ENCODE measurements at regions not wholly inside any gene's neighbourhood (a gene's known extent, or its start where the extent isn't known, plus 50 kb on each side); places are given as distances from the start of the nearest gene placed in this dataset.

DNA sequence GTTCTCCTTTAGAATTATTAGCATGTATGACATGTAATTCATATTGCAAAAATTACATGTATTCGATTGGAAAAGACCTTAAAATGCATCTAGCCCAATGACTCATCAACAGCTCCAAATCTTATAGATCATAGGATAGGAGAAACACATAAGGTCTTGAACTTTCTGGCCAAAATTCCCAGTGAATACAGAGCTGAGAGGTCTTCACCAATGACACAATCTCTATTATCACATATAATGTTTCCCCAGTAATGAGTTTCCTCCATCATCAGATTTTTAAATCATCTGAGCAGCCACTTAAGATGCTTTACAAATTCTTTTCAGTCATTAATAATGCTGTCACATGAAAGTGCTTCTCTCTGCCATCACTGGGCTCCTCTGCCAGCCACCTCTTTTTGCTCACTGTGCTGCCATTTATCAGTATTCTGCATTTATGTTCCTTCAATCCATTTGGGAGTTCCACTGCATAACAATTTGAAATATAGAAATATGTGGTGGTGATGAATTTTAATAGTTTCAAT lies 804.9 kb downstream of the SUCLG1 start:
- DNase-seq (ENCODE audit: low read depth in 2 of 2): no peak

GRCh38 chr2:83650898-83651297 lies 808.2 kb downstream of the SUCLG1 start:
- DNase-seq (ENCODE audit: low read depth in 2 of 2): no peak

DNA sequence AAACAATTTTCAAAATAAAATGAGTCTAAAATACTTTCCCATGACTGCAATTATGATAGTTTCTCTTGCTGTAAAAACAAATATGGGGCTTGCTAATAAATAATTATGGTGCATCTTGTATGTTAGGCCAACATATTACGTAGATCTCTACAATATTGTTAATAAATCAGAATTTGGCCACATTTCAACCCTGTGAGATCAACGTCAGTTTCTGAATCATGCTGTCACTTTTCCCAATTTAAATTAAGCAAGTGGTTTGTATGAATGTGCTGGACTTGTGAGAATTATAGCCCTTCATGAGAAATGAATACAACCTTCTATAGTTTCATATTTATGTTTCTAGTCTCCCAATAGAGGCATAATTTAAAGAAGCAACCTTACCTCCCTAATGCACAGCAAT lies 808.9 kb downstream of the SUCLG1 start:
- DNase-seq (ENCODE audit: low read depth in 2 of 2): no peak

GRCh38 chr2:83640506-83640905 lies 818.6 kb downstream of the SUCLG1 start:
- no peak for DNase-seq (ENCODE audit: low read depth in 2 of 2)

DNA sequence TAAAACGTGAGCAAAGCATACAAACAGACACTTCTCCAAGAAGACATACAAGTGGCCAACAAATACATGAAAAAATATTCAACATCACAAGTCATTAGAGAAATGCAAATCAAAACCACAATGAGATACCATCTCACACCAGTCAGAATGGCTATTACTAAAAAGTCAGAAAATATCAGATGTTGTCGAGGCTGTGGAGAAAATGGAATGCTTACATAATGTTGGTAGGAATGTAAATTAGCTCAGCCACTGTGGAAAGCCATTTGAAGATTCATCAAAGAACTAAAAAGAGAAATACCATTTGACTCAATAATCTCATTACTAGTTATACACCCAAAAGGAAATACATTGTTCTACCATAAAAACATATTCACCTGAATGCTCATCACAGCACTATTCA lies 825.7 kb downstream of the SUCLG1 start:
- DNase-seq (ENCODE audit: low read depth in 2 of 2): no peak

GRCh38 chr2:83630351-83630750 lies 828.7 kb downstream of the SUCLG1 start:
- DNase-seq (ENCODE audit: low read depth in 2 of 2): no peak

DNA sequence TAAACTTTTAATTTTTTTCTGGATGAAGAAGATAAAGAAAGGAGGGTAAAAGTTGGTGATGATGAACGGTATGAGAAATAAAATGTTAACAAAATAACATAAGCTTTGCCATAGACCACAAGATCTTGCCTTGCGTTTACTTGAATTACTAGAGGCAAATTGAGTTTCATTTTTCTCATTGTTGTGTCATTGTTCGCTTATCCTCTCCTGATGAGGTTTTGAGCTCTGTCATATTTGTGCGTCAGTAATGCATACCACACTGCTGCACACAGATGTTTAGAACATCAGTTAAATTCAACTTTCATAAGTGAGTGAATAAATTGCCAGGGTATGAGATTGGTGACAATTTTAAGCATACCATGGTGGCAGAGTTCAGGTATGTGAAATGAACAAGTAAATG lies 843.6 kb downstream of the SUCLG1 start:
- no peak for DNase-seq (ENCODE audit: low read depth in 2 of 2)

DNA sequence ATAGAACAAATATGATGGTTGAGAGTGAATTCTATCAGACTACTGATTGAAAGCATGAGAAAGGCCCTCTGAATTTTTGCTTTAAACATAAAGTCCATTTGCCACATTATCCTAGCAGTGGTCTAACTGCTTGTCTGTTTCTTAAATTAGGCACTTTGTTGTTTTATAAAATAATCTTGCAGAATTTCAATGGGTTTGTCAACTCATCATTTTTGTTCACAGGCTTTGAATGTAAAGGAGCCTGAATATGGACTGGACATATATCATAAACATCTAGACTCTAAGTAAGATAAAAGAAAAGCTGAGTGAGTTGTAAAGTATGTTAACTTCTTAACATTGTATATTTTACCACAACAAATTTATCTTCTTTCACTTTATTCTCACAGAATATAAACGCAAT lies 845.9 kb downstream of the SUCLG1 start:
- no peak for DNase-seq (ENCODE audit: low read depth in 2 of 2)

DNA sequence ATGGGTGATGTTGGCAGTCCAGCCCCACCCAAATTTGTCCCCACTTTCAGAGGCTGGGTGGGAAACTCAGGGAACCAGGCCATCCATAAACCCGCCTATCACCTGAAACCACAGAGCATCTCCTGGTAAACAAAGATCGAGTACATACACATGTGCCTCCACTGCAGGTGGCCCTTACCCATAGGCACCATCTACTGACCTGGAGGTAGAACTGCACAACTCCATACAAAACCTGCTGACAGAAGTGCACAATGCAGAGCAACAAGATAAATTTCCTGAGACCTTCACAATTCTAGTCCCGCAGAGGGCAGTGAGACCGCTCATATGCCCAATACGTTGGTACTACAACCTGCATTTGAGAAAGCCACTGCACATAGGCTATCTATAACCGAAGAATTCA lies 856.3 kb downstream of the SUCLG1 start:
- no peak for DNase-seq (ENCODE audit: low read depth in 2 of 2)

DNA sequence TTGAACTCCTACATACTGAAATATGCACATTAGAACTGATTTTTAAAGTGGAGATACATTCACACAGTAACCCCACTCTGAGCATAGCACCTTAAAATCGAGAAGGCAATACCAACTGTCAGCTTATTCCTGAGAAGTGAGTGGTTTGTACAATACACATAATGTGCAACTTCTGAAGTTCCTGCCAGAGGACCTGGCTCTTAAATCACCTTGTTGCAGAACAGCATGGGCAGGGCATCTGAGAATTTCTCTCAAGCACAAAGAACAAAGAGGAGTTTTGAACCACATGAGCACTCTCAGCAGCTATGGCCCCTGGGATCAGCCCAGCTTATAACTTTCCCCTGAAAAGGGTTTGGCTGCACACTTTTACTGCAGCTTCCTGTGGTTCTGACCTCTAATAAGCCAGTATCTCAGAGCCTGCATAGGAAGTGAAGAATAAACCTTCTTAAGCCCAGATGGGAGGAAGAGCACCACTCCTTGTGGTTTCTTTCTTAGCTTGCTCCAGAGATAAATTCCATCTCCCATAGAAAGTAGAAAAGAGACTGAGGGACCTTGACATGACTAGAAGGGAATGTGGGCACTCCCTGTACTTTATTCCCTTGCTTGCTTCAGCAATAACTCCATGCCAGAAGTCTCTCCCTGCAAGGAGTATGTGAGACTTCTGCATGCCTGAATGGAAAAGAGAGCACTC lies 862.3 kb downstream of the SUCLG1 start:
- no peak for DNase-seq (ENCODE audit: low read depth in 2 of 2)

DNA sequence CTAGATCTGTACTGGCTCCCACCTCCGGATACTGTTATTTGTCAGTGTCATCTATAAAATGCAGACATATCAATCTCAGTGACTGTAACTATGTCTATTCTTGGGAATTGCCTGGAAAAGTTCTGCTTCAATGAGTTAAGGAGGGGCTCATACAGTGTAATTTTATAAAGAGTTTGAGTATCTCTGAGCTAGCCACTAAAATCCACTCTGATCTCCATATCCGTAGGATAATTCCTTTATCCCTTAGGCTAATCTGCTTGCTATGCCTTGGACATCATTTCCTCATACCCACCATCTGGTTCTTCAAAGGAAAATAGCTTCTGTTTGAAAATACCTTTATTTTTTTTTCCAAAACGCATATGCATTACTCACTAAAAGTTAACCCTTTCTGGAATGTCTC lies 863.2 kb downstream of the SUCLG1 start:
- no peak for DNase-seq (ENCODE audit: low read depth in 2 of 2)

- no peak for DNase-seq (ENCODE audit: low read depth in 2 of 2)
Measured at GRCh38 chr2:83595121-83595690, 863.9 kb downstream of the SUCLG1 start.

- DNase-seq (ENCODE audit: low read depth in 2 of 2): no peak
Measured at GRCh38 chr2:83594241-83595120, 864.6 kb downstream of the SUCLG1 start.

- no peak for DNase-seq (ENCODE audit: low read depth in 2 of 2)
Measured at GRCh38 chr2:83587309-83587708, 871.8 kb downstream of the SUCLG1 start.

DNA sequence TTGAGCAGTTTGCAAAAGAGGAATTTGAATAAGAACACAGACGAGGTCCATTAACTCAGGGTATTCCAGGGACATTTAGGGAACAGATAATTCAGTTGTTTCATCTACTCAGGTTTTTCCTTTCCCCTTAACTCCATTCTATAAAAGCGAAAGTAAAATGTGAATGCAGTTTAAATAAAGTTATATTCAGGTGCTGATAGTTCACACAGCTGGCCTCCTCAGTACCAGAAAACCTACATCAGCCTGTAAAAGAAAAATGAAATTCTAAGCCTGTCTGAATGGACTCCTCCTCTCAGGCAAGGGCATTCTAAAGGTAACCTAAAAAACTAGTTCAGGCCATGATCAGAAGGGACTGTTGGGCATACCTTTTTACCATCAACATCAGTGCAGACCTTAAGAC lies 873.8 kb downstream of the SUCLG1 start:
- no peak for DNase-seq (ENCODE audit: low read depth in 2 of 2)

DNA sequence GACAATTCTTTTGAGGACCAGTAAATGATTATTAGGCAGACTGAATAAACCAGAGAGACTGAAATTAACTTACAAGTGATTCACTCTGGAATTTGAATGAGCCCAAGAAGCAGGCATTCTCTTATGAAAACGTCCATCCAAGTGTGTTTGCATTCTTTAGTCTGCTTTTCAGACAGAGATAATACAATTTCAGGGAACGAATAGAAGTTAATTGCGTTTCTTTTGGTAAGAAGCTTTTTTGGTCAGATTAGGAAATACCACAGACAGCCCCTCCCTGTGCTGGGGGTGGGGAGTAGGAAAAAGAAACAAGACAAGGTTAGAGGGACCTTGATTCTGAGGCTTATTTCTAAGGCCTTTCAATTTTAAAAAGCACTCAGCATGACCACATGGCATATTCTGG lies 874.4 kb downstream of the SUCLG1 start:
- no peak for DNase-seq (ENCODE audit: low read depth in 2 of 2)

DNA sequence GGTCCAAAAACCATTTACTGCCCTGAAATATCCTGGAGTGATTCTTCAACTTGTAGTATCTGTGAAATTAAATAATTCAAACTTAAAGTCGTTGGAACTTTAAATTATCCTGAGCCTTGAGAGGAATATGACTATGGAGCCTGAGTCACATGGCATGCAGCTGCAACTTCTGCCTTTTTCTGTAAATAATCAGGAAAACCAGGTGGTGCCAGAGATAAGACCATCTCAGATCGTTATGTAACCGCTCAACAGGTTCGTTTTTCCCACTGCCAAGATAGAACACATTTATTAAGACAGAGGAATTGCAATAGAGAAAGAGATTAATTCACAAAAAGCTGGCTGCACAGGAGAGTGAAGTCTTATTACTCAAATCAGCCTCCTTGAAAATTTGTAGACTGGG lies 876.5 kb downstream of the SUCLG1 start:
- no peak for DNase-seq (ENCODE audit: low read depth in 2 of 2)

DNA sequence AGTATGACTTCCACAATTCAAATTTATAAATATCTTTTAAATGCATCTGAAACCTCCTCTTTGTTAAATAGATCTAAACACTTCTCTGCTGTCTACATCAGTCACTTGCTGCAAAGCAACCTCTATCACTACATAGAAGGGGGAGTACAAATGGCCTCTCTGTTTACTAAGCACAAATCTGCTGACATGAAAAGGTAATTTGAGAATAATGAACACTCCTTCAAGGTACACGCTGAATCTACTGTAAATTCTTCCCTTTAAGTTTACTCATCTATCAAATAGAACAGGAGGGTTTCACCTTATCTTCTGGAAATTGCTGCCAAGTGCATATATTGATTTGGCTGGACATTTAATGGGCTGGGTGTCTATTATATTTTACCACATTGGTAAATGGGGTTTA lies 879.6 kb downstream of the SUCLG1 start:
- no peak for DNase-seq (ENCODE audit: low read depth in 2 of 2)

- DNase-seq (ENCODE audit: low read depth in 2 of 2): no peak
Measured at GRCh38 chr2:83578405-83578804, 880.7 kb downstream of the SUCLG1 start.

- DNase-seq (ENCODE audit: low read depth in 2 of 2): no peak
Measured at GRCh38 chr2:83574614-83575013, 884.5 kb downstream of the SUCLG1 start.

GRCh38 chr2:83573060-83573459 lies 886.0 kb downstream of the SUCLG1 start:
- no peak for DNase-seq (ENCODE audit: low read depth in 2 of 2)

DNA sequence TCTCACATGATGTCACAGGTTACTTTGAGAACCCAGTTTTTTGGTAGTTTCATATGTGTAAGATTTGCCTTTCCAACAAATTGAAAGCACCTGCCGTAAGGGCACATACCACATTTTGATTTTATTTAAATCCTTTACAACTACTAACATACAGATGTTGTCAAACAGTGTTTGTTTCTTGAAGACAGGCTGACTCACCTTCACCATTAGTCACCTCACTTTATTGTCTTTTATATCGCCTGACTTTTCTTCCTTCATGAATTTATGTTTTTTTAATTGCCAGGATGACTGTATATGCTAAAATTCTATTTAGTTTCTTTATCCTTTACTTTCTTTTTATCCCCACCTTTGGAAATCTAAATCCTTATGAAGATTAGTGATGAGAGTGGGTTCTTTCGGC lies 886.7 kb downstream of the SUCLG1 start:
- no peak for DNase-seq (ENCODE audit: low read depth in 2 of 2)

DNA sequence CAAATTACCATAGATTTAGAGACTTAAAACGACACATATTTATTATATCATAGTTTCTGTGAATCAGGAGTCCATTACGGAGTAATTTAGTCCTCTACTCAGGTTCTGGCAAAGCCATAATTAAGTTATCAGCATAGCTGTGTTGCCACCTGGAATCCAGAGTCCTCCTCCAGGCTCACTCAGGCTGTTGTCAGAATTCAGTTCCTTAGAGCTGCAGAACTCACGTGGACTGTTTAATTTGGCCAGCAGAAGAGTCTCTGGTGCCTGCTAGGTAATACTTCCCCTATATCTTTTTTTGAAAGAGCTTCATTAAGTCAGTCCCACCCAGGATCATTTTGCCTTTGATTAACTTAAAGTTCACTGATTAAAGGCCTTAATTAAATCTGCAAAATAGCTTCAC lies 891.5 kb downstream of the SUCLG1 start:
- no peak for DNase-seq (ENCODE audit: low read depth in 2 of 2)

All from stimulated activated CD8-positive, alpha-beta memory T cell treated with anti-CD3 and anti-CD28 coated beads, Interleukin-2, amount 100 ng/mL, for 48 hours (primary cell).